K562 (cell line): ENCODE measurements at regions not wholly inside any gene's neighbourhood (a gene's known extent, or its start where the extent isn't known, plus 50 kb on each side); places are given as distances from the start of the nearest gene placed in this dataset.

Source experiments
- CCAR2 ChIP-seq: fragments of 200-400 bp; formaldehyde crosslinking; IDR thresholded peaks from 2 replicates; pipeline ENCODE4 v1.6.1; 2017; ENCODE audit warnings: mild to moderate bottlenecking, low read depth, low read length
- CLOCK ChIP-seq: fragments of 250-450 bp; sonication (Bioruptor Pico); IDR thresholded peaks from 2 replicates; pipeline ENCODE4 v1.4.0; 2020; ENCODE audit warnings: mild to moderate bottlenecking, moderate library complexity, borderline replicate concordance
- CTCF ChIP-seq, 3 experiments: IDR thresholded peaks in 2 of 3; conservative IDR thresholded peaks in 1 of 3; 2 replicates each; pipeline ENCODE4 v1.5.1; 2011 to 2012; ENCODE audit warnings: low read length in 3 of 3, mild to moderate bottlenecking in 3 of 3, control low read depth in 2 of 3, improper control_type of control experiment in 1 of 3, inconsistent platforms in 1 of 3, low read depth in 1 of 3, mixed read lengths in 1 of 3, moderate library complexity in 1 of 3; ENCODE audit not compliant: insufficient read depth in 2 of 3
- ELK1 ChIP-seq: sonication (generic); formaldehyde crosslinking; IDR thresholded peaks from 2 replicates; pipeline ENCODE4 v1.8.1; 2022; ENCODE audit warnings: missing genetic modification reagents
- ETV6 ChIP-seq, 3 experiments: fragments of 150-350 bp in 1 of 3; sonication (generic) in 1 of 3; formaldehyde crosslinking in 1 of 3; IDR thresholded peaks; 2 replicates each; pipeline versions ENCODE4 v1.6.1 to v1.8.0; 2014 to 2022; ENCODE audit warnings: borderline replicate concordance in 2 of 3, low read depth in 2 of 3, antibody characterized with exemption in 1 of 3, low read length in 1 of 3, mild to moderate bottlenecking in 1 of 3, missing genetic modification reagents in 1 of 3
- NFIC ChIP-seq: fragments of 450-650 bp; IDR thresholded peaks from 2 replicates; pipeline ENCODE4 v1.6.1; 2017; ENCODE audit warnings: mild to moderate bottlenecking, inconsistent platforms
- NR3C1 ChIP-seq: sonication (generic); formaldehyde crosslinking; IDR thresholded peaks from 2 replicates; pipeline ENCODE4 v1.8.1; 2022; ENCODE audit warnings: missing genetic modification reagents
- REST ChIP-seq, 2 experiments: fragments of 450-650 bp; formaldehyde crosslinking in 1 of 2; IDR thresholded peaks; 2 replicates each; pipeline versions ENCODE4 v1.4.0 to v1.6.1; 2014 to 2020; ENCODE audit warnings: mild to moderate bottlenecking in 2 of 2, borderline replicate concordance in 1 of 2, low read depth in 1 of 2

GRCh38 chr1:10860682-10861081, 64.2 kb upstream of the CASZ1 start:
- no peak for TF ChIP-seq CLOCK (CRISPR knock-in tag)
- no peak for TF ChIP-seq NR3C1 (CRISPR knock-in tag)
- no peak for TF ChIP-seq CTCF (IDR thresholded peaks at IDR 0.05 in 2 of 3, conservative IDR thresholded peaks at IDR 0.05 in 1 of 3; ENCODE audit: insufficient read depth in 2 of 3, low read depth in 1 of 3, low read length in 3 of 3)
- no peak for TF ChIP-seq ELK1 (CRISPR knock-in tag)
- TF ChIP-seq ETV6 (IDR thresholded peaks at IDR 0.05; ENCODE audit: borderline replicate concordance in 1 of 2, low read depth in 2 of 2, low read length in 1 of 2): no peak
- no peak for TF ChIP-seq ETV6 (CRISPR knock-in tag; IDR thresholded peaks at IDR 0.05; ENCODE audit: borderline replicate concordance)
- TF ChIP-seq REST (IDR thresholded peaks at IDR 0.05; ENCODE audit: borderline replicate concordance): no peak
- no peak for TF ChIP-seq REST (CRISPR knock-in tag; IDR thresholded peaks at IDR 0.05; ENCODE audit: low read depth)
- no peak for TF ChIP-seq NFIC
- TF ChIP-seq CCAR2: no peak
